Stimulated activated CD8-positive, alpha-beta memory T cell treated with anti-CD3 and anti-CD28 coated beads, Interleukin-12 subunit alpha, Interleukin-12 subunit beta, amount 100 ng/mL, for 4 hours (primary cell): ENCODE measurements at regions not wholly inside any gene's neighbourhood (a gene's known extent, or its start where the extent isn't known, plus 50 kb on each side); places are given as distances from the start of the nearest gene placed in this dataset.

ENCODE experiments used
- DNase-seq: peaks from one replicate; pipeline ENCODE4 v3.0.0-alpha.2; 2020; ENCODE audit warnings: low read depth

GRCh38 chr20:60213126-60213893, 255.1 kb downstream of the CDH26 start:
- no peak for DNase-seq

GRCh38 chr20:60214901-60215815, 256.9 kb downstream of the CDH26 start:
- DNase-seq: no peak

DNA sequence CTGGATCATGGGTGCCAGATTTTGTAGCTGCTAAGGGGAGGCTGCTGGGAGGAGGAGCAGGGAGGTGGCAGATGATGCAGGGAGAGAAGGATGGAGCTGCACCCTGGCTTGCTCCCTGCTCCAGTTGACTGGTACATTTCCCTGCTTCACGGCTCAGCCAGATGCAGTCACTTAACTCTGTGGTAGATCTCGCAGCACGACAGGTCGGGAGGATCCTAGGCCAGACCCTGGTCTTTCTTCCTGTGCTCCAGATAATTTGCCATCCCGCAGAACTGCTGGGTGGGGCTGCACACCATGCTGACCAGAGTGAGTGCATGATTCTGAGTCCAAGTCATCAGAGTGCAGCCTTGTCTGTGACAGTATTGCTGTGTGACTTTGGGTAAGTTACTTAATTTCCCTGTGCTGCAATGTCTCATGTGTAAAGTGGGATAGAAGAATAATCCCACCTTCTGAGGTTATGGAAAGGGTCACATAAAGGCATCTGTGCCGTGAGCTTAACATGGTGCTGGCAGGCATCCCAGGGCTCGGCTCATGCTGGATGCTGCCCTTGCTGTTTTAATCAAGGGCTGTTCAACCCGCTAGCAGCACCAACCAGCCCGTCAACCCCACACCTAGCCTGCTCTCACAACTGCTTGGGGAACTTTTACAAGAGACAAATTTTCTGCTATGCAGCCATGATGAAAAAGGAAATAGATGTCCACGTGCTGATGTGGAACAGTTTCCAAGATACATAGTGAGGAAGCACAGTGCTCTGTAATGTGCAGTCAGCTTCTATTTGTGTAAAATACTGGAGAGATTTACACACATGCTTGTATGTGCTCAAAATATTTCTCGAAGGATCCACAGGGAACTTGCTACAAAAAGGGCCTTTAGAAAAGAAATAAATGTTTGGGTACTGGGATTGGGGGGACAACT, 257.9 kb downstream of the CDH26 start:
- no peak for DNase-seq

GRCh38 chr20:60219231-60219630, 261.0 kb downstream of the CDH26 start:
- no peak for DNase-seq

- no peak for DNase-seq
Measured at GRCh38 chr20:60219984-60220562, 261.9 kb downstream of the CDH26 start.

DNA sequence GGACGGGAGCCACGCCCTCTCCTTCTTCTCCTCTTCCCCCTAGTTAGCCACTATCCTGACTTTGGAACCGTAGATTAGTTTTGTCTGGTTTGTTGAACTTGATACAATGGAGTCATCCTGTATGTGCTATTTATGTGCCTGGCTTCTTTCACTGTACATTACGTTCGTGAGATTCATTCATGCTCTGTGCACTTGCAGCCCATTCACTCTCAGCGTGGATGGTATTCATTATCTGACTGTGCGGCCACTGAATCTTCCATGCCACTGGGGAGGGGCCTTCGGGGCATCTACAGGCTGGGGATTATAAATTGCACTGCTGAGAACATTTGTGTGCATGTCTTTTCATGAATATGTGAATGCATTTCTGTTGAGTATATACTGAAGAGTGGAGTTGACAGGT, 262.5 kb downstream of the CDH26 start:
- DNase-seq: no peak

GRCh38 chr20:60221593-60221992, 263.4 kb downstream of the CDH26 start:
- no peak for DNase-seq

DNA sequence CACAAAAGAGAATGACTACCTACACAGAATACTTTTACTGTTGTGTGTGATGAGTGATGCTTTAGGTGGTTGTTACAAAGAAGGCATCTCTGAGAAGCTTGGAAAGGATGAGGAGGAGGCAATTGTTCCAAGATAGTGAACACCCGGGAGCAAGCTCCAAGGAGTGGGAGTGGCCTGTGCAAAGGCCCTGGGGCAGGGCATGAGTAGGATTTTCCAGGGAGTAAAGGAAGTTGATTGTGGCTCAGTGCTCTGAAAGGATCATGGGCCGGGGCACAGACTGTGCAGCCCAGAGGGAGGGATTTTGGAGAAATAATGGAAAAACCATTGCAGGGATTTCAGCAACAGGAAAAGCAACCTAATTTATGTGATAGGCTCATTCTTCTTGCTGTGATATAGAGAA, 264.3 kb downstream of the CDH26 start:
- no peak for DNase-seq

GRCh38 chr20:60223174-60223573, 265.0 kb downstream of the CDH26 start:
- DNase-seq: no peak

- no peak for DNase-seq
Measured at GRCh38 chr20:60224914-60225313, 266.7 kb downstream of the CDH26 start.

GRCh38 chr20:60228255-60228654, 270.0 kb downstream of the CDH26 start:
- no peak for DNase-seq

- DNase-seq: no peak
Measured at GRCh38 chr20:60232380-60232779, 274.2 kb downstream of the CDH26 start.

- DNase-seq: no peak
Measured at GRCh38 chr20:60233018-60233630, 274.9 kb downstream of the CDH26 start.

DNA sequence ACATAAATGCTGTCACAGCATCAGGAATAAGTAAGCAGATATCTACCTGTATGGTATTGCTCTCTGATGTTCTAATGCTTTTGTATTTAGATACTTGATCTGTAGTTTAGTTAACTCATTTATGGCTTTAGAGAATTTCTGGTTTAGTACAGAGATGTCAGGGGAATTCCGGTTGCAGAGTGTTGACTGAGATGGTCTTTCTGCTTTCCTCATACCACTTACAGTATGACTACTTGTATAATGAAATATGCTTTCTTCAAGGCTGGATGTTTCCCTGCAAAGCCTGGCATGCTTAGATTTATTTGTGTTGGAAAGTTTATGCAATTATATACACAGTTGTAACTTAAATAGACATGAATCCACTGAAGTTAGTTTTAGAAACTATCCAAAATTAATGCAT, 278.4 kb downstream of the CDH26 start:
- no peak for DNase-seq

- no peak for DNase-seq
Measured at GRCh38 chr20:60237981-60238380, 279.8 kb downstream of the CDH26 start.

DNA sequence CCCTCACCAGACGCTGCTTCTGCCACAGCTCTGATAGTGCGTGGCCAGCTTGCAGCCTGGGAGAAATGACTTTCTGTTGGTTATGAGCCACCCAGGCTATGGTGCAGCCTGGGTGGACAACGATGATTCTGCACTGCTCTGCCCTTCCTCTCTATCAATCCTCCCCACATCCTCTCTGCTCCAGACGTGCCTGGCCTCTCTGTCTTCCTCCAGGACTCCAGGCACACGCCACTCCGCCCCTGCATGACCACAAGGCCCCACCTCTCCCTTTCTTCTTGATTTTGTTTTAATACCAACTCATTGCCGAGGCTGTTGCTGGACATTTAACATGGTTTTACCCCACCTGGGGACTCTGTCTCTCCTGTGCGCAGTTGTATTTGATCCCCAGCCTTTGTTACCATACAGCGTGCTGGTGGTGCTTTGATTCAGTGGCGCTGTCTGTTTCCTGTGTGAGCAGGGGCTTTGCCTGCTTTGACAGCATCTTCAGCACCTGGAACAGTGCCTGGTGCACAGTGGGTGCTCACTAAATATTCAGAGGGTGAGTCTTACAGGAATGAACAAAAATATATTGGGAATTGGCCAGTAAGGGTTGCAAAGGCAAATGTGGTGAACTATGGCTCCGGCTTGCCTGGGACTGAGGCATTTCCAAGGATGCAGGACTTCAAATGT, 280.9 kb downstream of the CDH26 start:
- DNase-seq: no peak

- no peak for DNase-seq
Measured at GRCh38 chr20:60239956-60240355, 281.7 kb downstream of the CDH26 start.

DNA sequence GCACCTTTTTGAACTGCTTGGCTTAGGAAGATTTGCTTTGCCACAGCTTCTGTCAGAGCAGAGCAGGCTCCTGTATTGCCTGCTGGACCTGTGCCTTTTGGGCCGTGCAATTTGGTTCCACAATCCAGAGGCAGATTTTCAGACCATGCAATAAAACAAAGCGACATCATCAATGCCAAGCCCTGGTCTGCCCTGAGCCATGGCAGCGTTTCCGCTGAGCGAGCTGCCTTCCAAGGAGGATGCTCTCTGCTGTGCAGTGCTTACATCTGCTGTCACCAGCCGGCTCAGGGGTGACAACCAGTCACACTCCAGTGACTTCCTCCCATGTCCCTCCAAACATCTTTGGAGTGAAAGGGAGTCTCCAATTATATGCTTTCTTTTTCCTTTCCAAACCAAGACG, 282.2 kb downstream of the CDH26 start:
- no peak for DNase-seq

DNA sequence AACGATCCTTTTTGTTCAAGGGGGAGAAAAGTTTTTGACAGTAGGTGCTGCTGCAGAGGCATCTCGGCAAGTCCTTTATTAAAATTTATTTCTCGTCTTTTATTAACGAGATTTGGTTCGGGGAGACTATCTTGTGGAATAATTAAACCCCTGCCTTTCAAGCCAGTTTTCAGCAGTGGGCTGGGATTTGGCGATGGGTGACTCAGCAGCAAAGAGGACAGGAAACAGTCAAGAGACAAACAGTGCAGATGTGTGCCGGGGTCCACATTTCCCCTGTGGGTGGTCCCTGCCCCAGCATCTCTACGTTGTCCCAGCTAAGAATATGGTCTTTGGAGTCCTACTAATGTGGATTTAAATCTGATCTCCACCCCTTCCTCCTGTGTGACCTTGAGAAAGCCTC, 282.8 kb downstream of the CDH26 start:
- DNase-seq: no peak

DNA sequence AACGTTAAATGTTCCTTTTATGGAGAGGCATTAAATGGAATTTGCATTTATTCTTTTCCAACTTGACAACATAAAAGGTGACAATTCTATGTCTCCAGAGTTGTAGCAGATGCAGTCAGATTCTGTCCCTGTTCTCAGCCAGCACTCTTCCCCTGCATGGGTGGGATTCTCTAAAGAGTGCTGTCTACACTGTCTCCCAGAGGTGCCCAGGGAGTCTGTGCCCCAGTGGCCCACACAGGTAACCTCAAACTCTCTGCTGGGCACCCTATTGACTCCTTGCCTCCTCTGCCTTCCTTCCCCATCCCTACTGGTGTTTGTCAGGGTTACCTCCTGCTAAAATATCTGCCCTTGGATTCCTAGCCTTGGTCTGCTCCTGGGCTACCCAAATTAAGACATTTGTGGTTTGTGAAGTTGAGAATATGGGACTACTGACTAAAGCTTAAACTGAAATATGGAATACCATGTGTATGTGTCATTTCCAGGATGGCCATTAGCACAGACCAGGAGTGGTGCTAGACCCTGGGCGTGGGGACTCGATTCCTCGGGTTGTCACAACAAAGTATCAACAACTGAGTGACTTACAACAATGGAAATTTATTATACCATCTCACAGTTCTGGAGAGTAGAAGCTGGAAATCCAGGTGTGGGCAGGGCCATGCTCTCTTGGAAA, 284.7 kb downstream of the CDH26 start:
- no peak for DNase-seq
